GM19452 (cell line): ENCODE measurements at regions not wholly inside any gene's neighbourhood (a gene's known extent, or its start where the extent isn't known, plus 50 kb on each side); places are given as distances from the start of the nearest gene placed in this dataset.
"Not testable (repeated sequence)": the region's sequence is repeated elsewhere in the genome, so short reads cannot be mapped to it uniquely, and the experiment has no call there.

ENCODE experiments used
- ATAC-seq: cut with Tn5 transposase; IDR thresholded peaks from one replicate; pipeline ENCODE4 v1.9.1; 2021; ENCODE audit not compliant: unreplicated experiment

- ATAC-seq, result not testable (repeated sequence)
Measured at GRCh38 chr14:101307162-101307561, 254.1 kb upstream of the DIO3 start.

- ATAC-seq, result not testable (repeated sequence)
Measured at GRCh38 chr14:101311186-101311585, 250.1 kb upstream of the DIO3 start.

GRCh38 chr14:101313268-101313667 lies 248.0 kb upstream of the DIO3 start:
- ATAC-seq, result no peak

- ATAC-seq, result no peak
Measured at GRCh38 chr14:101315802-101316296, 245.4 kb upstream of the DIO3 start.

GRCh38 chr14:101318271-101318670 lies 243.0 kb upstream of the DIO3 start:
- ATAC-seq, result no peak

GRCh38 chr14:101320396-101320795 lies 240.9 kb upstream of the DIO3 start:
- no peak for ATAC-seq

GRCh38 chr14:101322223-101322622 lies 239.1 kb upstream of the DIO3 start:
- no peak for ATAC-seq

GRCh38 chr14:101323111-101323510 lies 238.2 kb upstream of the DIO3 start:
- ATAC-seq, result no peak

DNA sequence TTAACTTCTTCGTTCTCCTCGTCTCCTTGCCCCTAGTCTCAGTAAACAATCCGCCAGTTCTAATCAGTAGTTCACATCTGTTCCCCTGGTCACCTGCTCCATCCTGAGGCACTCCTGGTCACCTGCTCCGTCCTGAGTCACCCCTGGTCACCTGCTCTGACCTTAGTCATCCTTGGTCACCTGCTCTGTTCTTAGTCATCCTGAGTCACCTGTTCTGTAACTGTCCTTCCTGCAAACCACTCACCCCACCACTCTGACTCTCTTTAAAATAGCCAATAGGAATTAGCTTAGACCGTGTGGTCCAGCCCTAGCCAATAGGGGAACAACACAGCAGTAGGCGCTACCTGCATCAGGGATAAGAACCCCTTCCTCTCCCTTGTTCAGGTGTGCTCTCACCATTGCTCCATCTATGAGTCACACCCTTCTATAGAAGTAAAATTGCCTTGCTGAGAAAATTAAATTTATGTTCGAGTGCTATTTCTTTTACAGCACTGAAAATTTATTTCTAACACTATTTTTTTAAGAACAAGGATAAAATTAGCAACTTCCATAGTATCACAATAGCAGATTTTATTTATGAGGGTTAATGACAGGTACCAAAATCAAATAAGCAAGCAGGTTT lies 237.6 kb upstream of the DIO3 start:
- not testable (repeated sequence) for ATAC-seq

DNA sequence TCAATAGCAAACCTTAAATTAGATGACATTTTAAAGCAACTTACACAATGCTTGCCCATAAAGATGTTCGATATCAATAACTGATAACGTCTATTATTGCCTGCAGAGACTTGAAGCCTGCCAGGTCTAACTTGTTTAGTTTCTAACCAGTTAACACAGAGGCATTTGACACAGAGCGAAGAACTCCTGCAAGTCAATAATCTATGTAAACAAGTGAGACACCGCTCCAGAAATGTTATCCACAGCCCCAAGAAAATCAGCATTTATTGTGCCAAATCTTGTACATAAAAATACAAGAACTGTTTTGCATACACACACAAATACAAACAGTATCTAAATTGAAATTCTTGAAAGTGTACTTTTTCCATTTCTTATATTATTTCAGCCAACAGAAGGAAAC lies 236.0 kb upstream of the DIO3 start:
- ATAC-seq, result no peak

GRCh38 chr14:101328412-101329028 lies 232.8 kb upstream of the DIO3 start:
- no peak for ATAC-seq

DNA sequence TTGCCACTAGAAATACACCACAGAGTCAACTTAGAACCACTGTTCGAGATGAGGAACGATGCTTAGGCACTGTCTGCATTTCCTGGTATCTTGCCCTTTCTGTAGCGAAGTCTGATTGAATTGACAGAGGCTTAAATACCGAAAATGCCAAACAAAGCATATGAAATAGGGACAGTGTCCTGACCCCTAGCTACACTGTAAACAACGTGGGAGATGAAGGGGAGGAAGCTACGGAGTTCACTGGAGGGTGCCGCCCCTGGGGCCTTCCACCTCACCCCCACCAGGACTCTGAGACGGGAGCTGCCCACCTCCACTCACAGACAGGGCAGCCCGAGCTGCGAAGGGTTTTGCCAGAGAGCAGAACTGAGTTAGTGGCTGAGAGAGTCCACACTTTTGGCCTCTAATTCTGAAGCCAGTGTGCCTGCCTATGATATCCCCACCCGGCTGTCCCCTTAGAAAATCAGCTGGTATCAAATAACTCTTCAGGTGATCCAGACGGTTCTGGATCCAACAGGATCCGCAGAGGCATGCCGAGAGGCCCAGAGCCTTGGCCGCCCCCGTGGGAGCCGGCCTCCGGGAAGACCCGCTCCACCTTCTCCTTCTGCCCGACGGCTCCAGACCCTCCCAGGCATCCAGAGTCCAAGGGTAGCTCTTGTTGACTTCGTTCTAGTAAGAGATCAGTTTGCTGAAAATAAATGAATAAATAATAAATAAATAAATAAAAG lies 230.7 kb upstream of the DIO3 start:
- no peak for ATAC-seq

DNA sequence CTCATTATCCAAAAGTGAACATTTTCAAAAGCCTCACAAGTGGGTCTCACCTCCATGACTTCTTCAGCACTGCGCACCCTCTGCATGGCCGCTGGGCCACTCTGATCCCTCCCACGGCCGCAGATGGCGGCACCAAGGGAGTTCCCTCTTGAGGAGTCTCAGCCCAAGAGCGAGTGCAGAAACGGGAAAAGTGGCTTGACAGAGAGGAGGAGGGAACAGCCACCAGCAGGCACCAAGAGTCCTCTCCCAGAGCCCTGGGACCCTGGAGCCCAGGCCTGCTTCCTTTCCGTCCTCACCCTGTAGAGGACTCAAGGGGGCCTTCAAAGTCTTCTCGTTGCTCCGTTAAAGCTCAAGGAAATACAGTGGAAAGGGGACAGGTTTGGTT lies 230.2 kb upstream of the DIO3 start:
- no peak for ATAC-seq

DNA sequence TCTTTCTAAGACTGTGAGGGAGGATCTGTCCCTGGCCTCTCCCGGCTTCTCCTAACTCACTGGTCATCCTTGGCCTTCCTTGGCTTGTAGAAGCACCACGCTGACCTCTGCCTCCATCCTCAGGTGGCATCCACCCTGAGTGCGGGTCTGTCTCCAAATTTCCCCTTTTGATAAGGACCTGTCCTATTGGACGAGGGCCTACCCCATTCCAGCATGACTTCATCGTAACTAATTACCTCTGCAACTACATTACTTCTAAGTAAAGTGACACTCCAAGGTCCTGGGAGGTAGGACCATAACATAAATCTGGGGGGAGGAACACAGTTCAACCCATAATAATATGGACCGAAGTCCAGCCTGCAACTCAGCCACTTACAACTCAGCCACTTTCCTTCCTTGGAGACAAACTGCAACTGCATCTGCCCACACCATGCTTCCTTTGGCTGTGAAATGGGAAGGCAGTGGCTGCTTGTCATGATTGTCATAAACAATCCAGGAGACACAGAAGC lies 229.6 kb upstream of the DIO3 start:
- ATAC-seq, result no peak

GRCh38 chr14:101332281-101332680 lies 229.0 kb upstream of the DIO3 start:
- ATAC-seq, result no peak

GRCh38 chr14:101333335-101334280 lies 227.7 kb upstream of the DIO3 start:
- no peak for ATAC-seq

GRCh38 chr14:101334656-101335055 lies 226.6 kb upstream of the DIO3 start:
- ATAC-seq, result no peak

GRCh38 chr14:101335061-101335661 lies 226.1 kb upstream of the DIO3 start:
- ATAC-seq, result no peak

GRCh38 chr14:101336183-101336582 lies 225.1 kb upstream of the DIO3 start:
- no peak for ATAC-seq

- no peak for ATAC-seq
Measured at GRCh38 chr14:101337053-101337452, 224.2 kb upstream of the DIO3 start.
